ENCODE measurements at regions not wholly inside any gene's neighbourhood (a gene's known extent, or its start where the extent isn't known, plus 50 kb on each side); places are given as distances from the start of the nearest gene placed in this dataset.

DNA sequence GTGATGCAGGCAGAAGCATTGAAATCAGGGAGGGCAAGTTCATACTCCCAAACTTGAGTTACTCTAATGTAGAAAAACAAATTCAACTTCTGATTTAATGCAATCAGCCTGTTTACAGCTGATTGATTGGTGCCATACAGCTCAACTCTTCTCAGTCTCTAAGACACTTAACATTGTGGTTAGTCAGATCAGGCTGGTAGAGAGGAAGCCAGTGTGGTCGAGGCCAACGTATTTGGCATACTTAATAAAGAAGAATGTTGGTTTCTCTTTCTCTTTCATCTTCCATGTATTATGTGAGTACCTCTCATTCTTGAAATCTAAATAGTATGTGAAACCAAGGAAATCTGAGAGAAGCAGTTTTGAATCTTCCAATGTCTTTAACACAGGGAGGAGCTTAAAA, 255.0 kb upstream of the SLITRK1 start:
- Histone ChIP-seq H3K9me3 (ENCODE audit: low read depth, low read length, poor library complexity, severe bottlenecking) (no peaks in the 10 kb centered on the region), H3K27ac (ENCODE audit: low read depth, low read length, poor library complexity, severe bottlenecking) (no peak overlapping the region), H3K36me3 (ENCODE audit: insufficient read depth, low read length, poor library complexity, severe bottlenecking) (no peaks in the 10 kb centered on the region), H3K27me3 (replicated peaks; ENCODE audit: insufficient read depth, low read depth, low read length, poor library complexity) (no peaks in the 10 kb centered on the region), H3K4me3 (ENCODE audit: low read depth, low read length, poor library complexity, severe bottlenecking) (no peak overlapping the region), H3K4me1 (ENCODE audit: insufficient read depth, low read length, poor library complexity, severe bottlenecking) (peaks cover 10% of the 10 kb centered on the region)
- BruUV-seq (replicated peaks), result no TSS peak
- POLR2A ChIA-PET (ENCODE audit: low non-redundant PET), result no interaction called here
- intact Hi-C loops (cut with micrococcal nuclease; ENCODE audit: unreplicated experiment), result no loop called here
- DNase-seq (ENCODE audit: low spot score), result no peak
- TF ChIP-seq CTCF (conservative IDR thresholded peaks at IDR 0.05; ENCODE audit: low read depth, low read length) (no peak), EZH2 (IDR thresholded peaks at IDR 0.05; ENCODE audit: borderline replicate concordance, low read depth, low read length, poor library complexity, severe bottlenecking) (no peak)
- CTCF ChIA-PET, result no interaction called here

DNA sequence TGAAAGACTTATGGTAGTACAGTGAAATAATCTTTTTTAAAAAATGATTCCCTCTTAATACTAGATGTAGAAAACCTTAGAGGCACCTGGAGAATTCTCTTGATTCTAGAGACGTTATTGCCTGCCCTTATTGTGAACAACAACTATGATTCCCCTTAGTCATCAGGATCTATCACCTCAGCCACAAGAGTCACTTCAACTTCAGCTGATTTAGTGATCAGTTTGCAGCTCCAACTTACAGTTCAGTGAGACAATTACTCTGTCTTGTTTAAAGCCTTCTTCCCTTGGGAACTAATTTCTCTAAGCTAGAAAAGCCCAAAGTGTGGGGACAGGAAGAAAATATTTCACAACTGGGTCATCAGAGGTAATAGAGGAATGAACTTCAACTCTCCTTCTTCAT, 254.3 kb upstream of the SLITRK1 start:
- Histone ChIP-seq H3K27me3 (replicated peaks; ENCODE audit: insufficient read depth, low read depth, low read length, poor library complexity) (no peaks in the 10 kb centered on the region), H3K27ac (ENCODE audit: low read depth, low read length, poor library complexity, severe bottlenecking) (no peak overlapping the region), H3K4me3 (ENCODE audit: low read depth, low read length, poor library complexity, severe bottlenecking) (no peak overlapping the region), H3K36me3 (ENCODE audit: insufficient read depth, low read length, poor library complexity, severe bottlenecking) (no peaks in the 10 kb centered on the region), H3K9me3 (ENCODE audit: low read depth, low read length, poor library complexity, severe bottlenecking) (no peaks in the 10 kb centered on the region), H3K4me1 (ENCODE audit: insufficient read depth, low read length, poor library complexity, severe bottlenecking) (peaks cover 10% of the 10 kb centered on the region)
- CTCF ChIA-PET, result no interaction called here
- no peak for DNase-seq (ENCODE audit: low spot score)
- no peak for TF ChIP-seq CTCF (conservative IDR thresholded peaks at IDR 0.05; ENCODE audit: low read depth, low read length)
- no peak for TF ChIP-seq EZH2 (IDR thresholded peaks at IDR 0.05; ENCODE audit: borderline replicate concordance, low read depth, low read length, poor library complexity, severe bottlenecking)
- intact Hi-C loops (cut with micrococcal nuclease; ENCODE audit: unreplicated experiment), result no loop called here
- POLR2A ChIA-PET (ENCODE audit: low non-redundant PET), result no interaction called here
- no TSS peak for BruUV-seq (replicated peaks)

GRCh38 chr13:84132491-84132890, 250.2 kb upstream of the SLITRK1 start:
- Histone ChIP-seq H3K27ac (ENCODE audit: low read depth, low read length, poor library complexity, severe bottlenecking) (no peak overlapping the region), H3K4me3 (ENCODE audit: low read depth, low read length, poor library complexity, severe bottlenecking) (no peak overlapping the region), H3K27me3 (replicated peaks; ENCODE audit: insufficient read depth, low read depth, low read length, poor library complexity) (no peaks in the 10 kb centered on the region), H3K36me3 (ENCODE audit: insufficient read depth, low read length, poor library complexity, severe bottlenecking) (no peaks in the 10 kb centered on the region), H3K4me1 (ENCODE audit: insufficient read depth, low read length, poor library complexity, severe bottlenecking) (no peaks in the 10 kb centered on the region), H3K9me3 (ENCODE audit: low read depth, low read length, poor library complexity, severe bottlenecking) (no peaks in the 10 kb centered on the region)
- POLR2A ChIA-PET (ENCODE audit: low non-redundant PET), result no interaction called here
- TF ChIP-seq CTCF (conservative IDR thresholded peaks at IDR 0.05; ENCODE audit: low read depth, low read length) (peak; percentile 18; the same call in 1 of the 2 replicates), EZH2 (IDR thresholded peaks at IDR 0.05; ENCODE audit: borderline replicate concordance, low read depth, low read length, poor library complexity, severe bottlenecking) (no peak)
- BruUV-seq (replicated peaks), result no TSS peak
- intact Hi-C loops (cut with micrococcal nuclease; ENCODE audit: unreplicated experiment), result no loop called here
- CTCF ChIA-PET, result no interaction called here
- no peak for DNase-seq (ENCODE audit: low spot score)
